ENCODE measurements at regions not wholly inside any gene's neighbourhood (a gene's known extent, or its start where the extent isn't known, plus 50 kb on each side); places are given as distances from the start of the nearest gene placed in this dataset.

- no peak for DNase-seq
Observed at GRCh38 chr14:55946231-55946630, 172.0 kb upstream of the PELI2 start.

GRCh38 chr14:55948399-55948798, 169.8 kb upstream of the PELI2 start:
- DNase-seq, result no peak

GRCh38 chr14:55949708-55950107, 168.5 kb upstream of the PELI2 start:
- DNase-seq, result no peak

- DNase-seq, result no peak
Observed at GRCh38 chr14:55950135-55950534, 168.1 kb upstream of the PELI2 start.

- DNase-seq, result no peak
Observed at GRCh38 chr14:55951341-55952206, 166.6 kb upstream of the PELI2 start.

GRCh38 chr14:55954108-55954507, 164.1 kb upstream of the PELI2 start:
- DNase-seq, result no peak

- DNase-seq, result no peak
Observed at GRCh38 chr14:55955175-55955574, 163.0 kb upstream of the PELI2 start.

- no peak for DNase-seq
Observed at GRCh38 chr14:55957950-55958349, 160.3 kb upstream of the PELI2 start.

- no peak for DNase-seq
Observed at GRCh38 chr14:55963295-55963694, 154.9 kb upstream of the PELI2 start.

- no peak for DNase-seq
Observed at GRCh38 chr14:55964091-55964490, 154.1 kb upstream of the PELI2 start.

GRCh38 chr14:55964821-55965220, 153.4 kb upstream of the PELI2 start:
- no peak for DNase-seq

GRCh38 chr14:55965851-55966250, 152.4 kb upstream of the PELI2 start:
- no peak for DNase-seq

- no peak for DNase-seq
Observed at GRCh38 chr14:55968741-55969140, 149.5 kb upstream of the PELI2 start.

- no peak for DNase-seq
Observed at GRCh38 chr14:55973285-55973800, 144.9 kb upstream of the PELI2 start.

GRCh38 chr14:55973911-55974630, 144.1 kb upstream of the PELI2 start:
- no peak for DNase-seq

- no peak for DNase-seq
Observed at GRCh38 chr14:55975281-55975910, 142.8 kb upstream of the PELI2 start.

- no peak for DNase-seq
Observed at GRCh38 chr14:55976219-55976618, 142.0 kb upstream of the PELI2 start.

GRCh38 chr14:55976655-55977054, 141.6 kb upstream of the PELI2 start:
- no peak for DNase-seq

- no peak for DNase-seq
Observed at GRCh38 chr14:55977392-55978150, 140.6 kb upstream of the PELI2 start.

- no peak for DNase-seq
Observed at GRCh38 chr14:55979096-55979495, 139.1 kb upstream of the PELI2 start.

GRCh38 chr14:55979781-55980180, 138.4 kb upstream of the PELI2 start:
- no peak for DNase-seq

GRCh38 chr14:55980970-55981369, 137.2 kb upstream of the PELI2 start:
- DNase-seq, result no peak

- no peak for DNase-seq
Observed at GRCh38 chr14:55986069-55986468, 132.1 kb upstream of the PELI2 start.

All from CD4-positive, alpha-beta T cell treated with Interleukin-4 for 1 hour (primary cell).